GM19463 (cell line): ENCODE measurements at regions not wholly inside any gene's neighbourhood (a gene's known extent, or its start where the extent isn't known, plus 50 kb on each side); places are given as distances from the start of the nearest gene placed in this dataset.

Source experiments
- ATAC-seq: cut with Tn5 transposase; IDR thresholded peaks from one replicate; pipeline ENCODE4 v1.9.1; 2021; ENCODE audit warnings: mild to moderate bottlenecking, moderate library complexity; ENCODE audit not compliant: unreplicated experiment

- ATAC-seq = no peak
Observed at GRCh38 chr11:95717314-95717713, 72.3 kb downstream of the FAM76B start.

- ATAC-seq = peak; percentile 6
Observed at GRCh38 chr11:95716266-95716665, 73.3 kb downstream of the FAM76B start.

GRCh38 chr11:95715777-95716241, 73.8 kb downstream of the FAM76B start:
- ATAC-seq = peak; percentile 76

- ATAC-seq = peak; percentile 13
Observed at GRCh38 chr11:95714843-95715776, 74.5 kb downstream of the FAM76B start.

- no peak for ATAC-seq
Observed at GRCh38 chr11:95713428-95713827, 76.2 kb downstream of the FAM76B start.

- peak; percentile 20 for ATAC-seq
Observed at GRCh38 chr11:95711945-95712221, 77.7 kb downstream of the FAM76B start.

GRCh38 chr11:95711162-95711944, 78.2 kb downstream of the FAM76B start:
- ATAC-seq = peak; percentile 32

GRCh38 chr11:95708681-95709080, 80.9 kb downstream of the FAM76B start:
- ATAC-seq = no peak

- ATAC-seq = no peak
Observed at GRCh38 chr11:95706974-95707387, 82.6 kb downstream of the FAM76B start.

GRCh38 chr11:95705485-95706124, 84.0 kb downstream of the FAM76B start:
- peak; percentile 83 for ATAC-seq

- no peak for ATAC-seq
Observed at GRCh38 chr11:95704865-95705264, 84.7 kb downstream of the FAM76B start.

GRCh38 chr11:95703049-95703448, 86.5 kb downstream of the FAM76B start:
- peak; percentile 29 for ATAC-seq

- ATAC-seq = no peak
Observed at GRCh38 chr11:95702526-95702925, 87.1 kb downstream of the FAM76B start.

- peak; percentile 36 for ATAC-seq
Observed at GRCh38 chr11:95700471-95700817, 89.1 kb downstream of the FAM76B start.

- peak; percentile 48 for ATAC-seq
Observed at GRCh38 chr11:95699631-95700470, 89.7 kb downstream of the FAM76B start.

- no peak for ATAC-seq
Observed at GRCh38 chr11:95698676-95699557, 90.7 kb downstream of the FAM76B start.

GRCh38 chr11:95697614-95698408, 91.8 kb downstream of the FAM76B start:
- ATAC-seq = no peak

GRCh38 chr11:95695181-95695580, 94.4 kb downstream of the FAM76B start:
- ATAC-seq = no peak

GRCh38 chr11:95693298-95693697, 96.3 kb downstream of the FAM76B start:
- ATAC-seq = no peak
